Pancreas (tissue), 10 donors: ENCODE measurements at regions not wholly inside any gene's neighbourhood (a gene's known extent, or its start where the extent isn't known, plus 50 kb on each side); places are given as distances from the start of the nearest gene placed in this dataset.

ENCODE experiments used
- ATAC-seq, 4 donors: fragments of 200-7000 bp; cut with Tn5 transposase; one replicate each; pipeline versions ENCODE4 v1.8.0 to v1.9.1; 2020; ENCODE audit warnings: mild to moderate bottlenecking in 4 of 4, moderate library complexity in 4 of 4
- DNase-seq, 6 donors: peaks; one replicate each; pipeline ENCODE4 v3.0.0-alpha.2; 2020
- FAIRE-seq: peaks from 2 replicates; lab custom pipeline; 2012; peaks lifted over from hg19 to GRCh38; lab: Jason Lieb, UNC
- H3K27ac ChIP-seq, 4 donors: fragments of 200-600 bp; sonication (generic); 1 replicate in 3 of 4; 2 replicates in 1 of 4; pipeline versions ENCODE4 v1.5.0 to v1.8.0; 2020
- H3K27me3 ChIP-seq, 4 donors: fragments of 200-600 bp; one replicate each; pipeline ENCODE4 v1.8.0; 2021
- H3K36me3 ChIP-seq, 3 donors: fragments of 200-600 bp; sonication (generic) in 1 of 3; one replicate each; pipeline versions ENCODE4 v1.5.0 to v1.8.0; 2020 to 2021
- H3K4me1 ChIP-seq, 3 donors: fragments of 200-600 bp; one replicate each; pipeline ENCODE4 v1.8.0; 2021
- H3K4me3 ChIP-seq, 4 donors: fragments of 200-600 bp; sonication (generic) in 2 of 4; one replicate each; pipeline versions ENCODE4 v1.5.0 to v1.8.0; 2020 to 2021
- H3K9me3 ChIP-seq, 4 donors: fragments of 200-600 bp; one replicate each; pipeline ENCODE4 v1.8.0; 2021
- CTCF ChIP-seq, 4 donors: fragments of 200-600 bp; sonication (generic) in 3 of 4; IDR thresholded peaks; one replicate each; pipeline versions ENCODE4 v1.5.0 to v1.8.0; 2021; ENCODE audit warnings: antibody characterized with exemption in 4 of 4
- WGBS, 2 donors: extraction: QIAGEN DNeasy Blood & Tissue Kit; methylation state at CpG; one replicate each; pipeline ENCODE4 v1.1.7; 2013; 5-methylcytosine and 5-hydroxymethylcytosine counted together
- intact Hi-C, 3 donors: fragments of 100-400 bp; cut with DNase I; formaldehyde crosslinking; loops; one replicate each; pipeline versions ENCODE4 v1.11.1 to v1.14.2; 2022
- donor health status: healthy with polysubstance abuse.
- donor health status: DM: no; HTN: no; CAD: no; lungs with moderate emphysema.
- donor health status: DM: no; HTN: no; CAD: no.
- donor health status: control.
- donor health status: control.
- donor health status: Bipolar disorder and iron deficiency.
- donor health status: DM: yes; HTN: yes; CAD: no.
- donor health status: DM: no; HTN: no; CAD: no.
- donor health status: DM: no; HTN: no; CAD: no.
- donor health status: DM: yes; HTN: yes; CAD: no.

GRCh38 chr14:101289911-101290310 lies 271.4 kb upstream of the DIO3 start:
- Histone ChIP-seq H3K4me3 (no peak overlapping the region), H3K4me1 (no peaks in the 10 kb centered on the region), H3K9me3 (no peaks in the 10 kb centered on the region), H3K27me3 (no peaks in the 10 kb centered on the region), H3K36me3 (no peaks in the 10 kb centered on the region), H3K27ac (no peak overlapping the region)
- no peak for ATAC-seq
- DNase-seq: no peak
- 66 to 86% methylated on average over 7 of the region's 7 CpGs for WGBS, 2 donors
- intact Hi-C loops: no loop called here
- FAIRE-seq: no peak
- TF ChIP-seq CTCF (IDR thresholded peaks at IDR 0.05): no peak

- Histone ChIP-seq H3K4me1 (no peaks in the 10 kb centered on the region), H3K36me3 (no peaks in the 10 kb centered on the region), H3K9me3 (no peaks in the 10 kb centered on the region), H3K27ac (no peak overlapping the region), H3K4me3 (no peak overlapping the region), H3K27me3 (no peaks in the 10 kb centered on the region)
- WGBS, 2 donors: 69 to 82% methylated on average over 6 of the region's 6 CpGs
- DNase-seq (no peak), FAIRE-seq (no peak), ATAC-seq (no peak)
- intact Hi-C loops: no loop called here
- no peak for TF ChIP-seq CTCF (IDR thresholded peaks at IDR 0.05)
These were observed 270.7 kb upstream of the DIO3 start for GRCh38 chr14:101290611-101291010.

GRCh38 chr14:101291390-101291789 lies 269.9 kb upstream of the DIO3 start:
- H3K27me3 ChIP-seq: no peaks in the 10 kb centered on the region
- DNase-seq: no peak

GRCh38 chr14:101292448-101292847 lies 268.8 kb upstream of the DIO3 start:
- 77 to 87% methylated on average over 5 of the region's 5 CpGs for WGBS, 2 donors
- no peaks in the 10 kb centered on the region for H3K27me3 ChIP-seq
- TF ChIP-seq CTCF (IDR thresholded peaks at IDR 0.05): no peak
- no peaks in the 10 kb centered on the region for H3K4me1 ChIP-seq
- H3K27ac ChIP-seq: no peak overlapping the region
- no peak overlapping the region for H3K4me3 ChIP-seq
- no peak for ATAC-seq
- H3K36me3 ChIP-seq: no peaks in the 10 kb centered on the region
- H3K9me3 ChIP-seq: no peaks in the 10 kb centered on the region
- intact Hi-C loops: no loop called here
- FAIRE-seq: no peak
- no peak for DNase-seq

More at GRCh38 chr14:101291390-101291789, 269.9 kb upstream of the DIO3 start:
- Histone ChIP-seq H3K4me1 (no peaks in the 10 kb centered on the region), H3K4me3 (no peak overlapping the region), H3K27ac (no peak overlapping the region), H3K9me3 (no peaks in the 10 kb centered on the region), H3K36me3 (no peaks in the 10 kb centered on the region)
- 59 to 72% methylated on average over 3 of the region's 3 CpGs for WGBS, 2 donors
- FAIRE-seq (no peak), ATAC-seq (no peak)
- no peak for TF ChIP-seq CTCF (IDR thresholded peaks at IDR 0.05)
- intact Hi-C loops: no loop called here

GRCh38 chr14:101293605-101294004 lies 267.7 kb upstream of the DIO3 start:
- FAIRE-seq (no peak), ATAC-seq (no peak), DNase-seq (no peak)
- Histone ChIP-seq H3K27ac (no peak overlapping the region), H3K27me3 (peaks cover 0 to 5% (median 0%) of the 10 kb centered on the region in 4 donors), H3K36me3 (no peaks in the 10 kb centered on the region), H3K4me3 (no peak overlapping the region), H3K9me3 (no peaks in the 10 kb centered on the region), H3K4me1 (no peaks in the 10 kb centered on the region)
- intact Hi-C loops: no loop called here
- TF ChIP-seq CTCF (IDR thresholded peaks at IDR 0.05): no peak
